ENCODE measurements at regions not wholly inside any gene's neighbourhood (a gene's known extent, or its start where the extent isn't known, plus 50 kb on each side); places are given as distances from the start of the nearest gene placed in this dataset.

GRCh38 chr6:168384045-168385036 is 56.6 kb upstream of the SMOC2 start:
- Histone ChIP-seq H3K9me3 (peaks cover 7% of the 10 kb centered on the region), H3K4me1 (peaks cover 5% of the 10 kb centered on the region; the same call in 1 of the 2 replicates), H3K27me3 (replicated peaks; ENCODE audit: control insufficient read depth, insufficient read depth, low read length) (no peaks in the 10 kb centered on the region), H3K4me3 (ENCODE audit: low read depth, low read length) (no peak overlapping the region), H3K36me3 (ENCODE audit: control insufficient read depth, insufficient read depth, low read length) (no peaks in the 10 kb centered on the region)
- Mint-ChIP-seq H3K27ac (ENCODE audit: unreplicated experiment) (no peak overlapping the region), H3K36me3 (ENCODE audit: insufficient read depth, unreplicated experiment) (peaks cover 9% of the 10 kb centered on the region), H3K4me1 (ENCODE audit: low read depth, unreplicated experiment) (no peaks in the 10 kb centered on the region), H3K9me3 (ENCODE audit: unreplicated experiment) (no peaks in the 10 kb centered on the region), H3K27me3 (ENCODE audit: insufficient read depth, unreplicated experiment) (no peaks in the 10 kb centered on the region), H3K4me3 (ENCODE audit: unreplicated experiment) (no peak overlapping the region)
- ChIA-PET POLR2A (no interaction called here), CTCF (no interaction called here)
- no TSS peak for BruUV-seq (replicated peaks)
- no peak for TF ChIP-seq CTCF (IDR thresholded peaks at IDR 0.05; ENCODE audit: insufficient read depth in 1 of 2, low read depth in 1 of 2, low read length in 1 of 2, severe bottlenecking in 1 of 2, unreplicated experiment in 1 of 2)
- DNase-seq = no peak
- intact Hi-C loops (cut with micrococcal nuclease; ENCODE audit: unreplicated experiment) = no loop called here

- CTCF ChIA-PET = no interaction called here
Observed at GRCh38 chr6:168385037-168385759, 55.8 kb upstream of the SMOC2 start.

More at GRCh38 chr6:168385037-168385759, 55.8 kb upstream of the SMOC2 start:
- no peaks in the 10 kb centered on the region for H3K27me3 ChIP-seq (replicated peaks; ENCODE audit: control insufficient read depth, insufficient read depth, low read length)
- Mint-ChIP-seq H3K27me3 (ENCODE audit: insufficient read depth, unreplicated experiment) (no peaks in the 10 kb centered on the region), H3K9me3 (ENCODE audit: unreplicated experiment) (no peaks in the 10 kb centered on the region), H3K4me1 (ENCODE audit: low read depth, unreplicated experiment) (no peaks in the 10 kb centered on the region), H3K36me3 (ENCODE audit: insufficient read depth, unreplicated experiment) (peaks cover 9% of the 10 kb centered on the region), H3K27ac (ENCODE audit: unreplicated experiment) (no peak overlapping the region), H3K4me3 (ENCODE audit: unreplicated experiment) (no peak overlapping the region)
- H3K9me3 ChIP-seq = peaks cover 7% of the 10 kb centered on the region
- no peaks in the 10 kb centered on the region for H3K36me3 ChIP-seq (ENCODE audit: control insufficient read depth, insufficient read depth, low read length)
- POLR2A ChIA-PET = no interaction called here
- no TSS peak for BruUV-seq (replicated peaks)
- DNase-seq = no peak
- peaks cover 5% of the 10 kb centered on the region; the same call in 1 of the 2 replicates for H3K4me1 ChIP-seq
- no peak overlapping the region for H3K4me3 ChIP-seq (ENCODE audit: low read depth, low read length)
- TF ChIP-seq CTCF (IDR thresholded peaks at IDR 0.05; ENCODE audit: insufficient read depth in 1 of 2, low read depth in 1 of 2, low read length in 1 of 2, severe bottlenecking in 1 of 2, unreplicated experiment in 1 of 2) = no peak
- intact Hi-C loops (cut with micrococcal nuclease; ENCODE audit: unreplicated experiment) = no loop called here

Data from Caco-2 (cell line).